SK-N-DZ (cell line): ENCODE measurements at regions not wholly inside any gene's neighbourhood (a gene's known extent, or its start where the extent isn't known, plus 50 kb on each side); places are given as distances from the start of the nearest gene placed in this dataset.

Experiments
- DNase-seq: peaks from one replicate; pipeline ENCODE4 v3.0.0-alpha.2; 2015; ENCODE audit warnings: low spot score

- DNase-seq: no peak
Measured at GRCh38 chr5:81856948-81857928, 106.3 kb upstream of the SSBP2 start.

- no peak for DNase-seq
Measured at GRCh38 chr5:81855591-81855990, 104.7 kb upstream of the SSBP2 start.

- DNase-seq: no peak
Measured at GRCh38 chr5:81854915-81855314, 104.0 kb upstream of the SSBP2 start.

- no peak for DNase-seq
Measured at GRCh38 chr5:81854485-81854884, 103.6 kb upstream of the SSBP2 start.

DNA sequence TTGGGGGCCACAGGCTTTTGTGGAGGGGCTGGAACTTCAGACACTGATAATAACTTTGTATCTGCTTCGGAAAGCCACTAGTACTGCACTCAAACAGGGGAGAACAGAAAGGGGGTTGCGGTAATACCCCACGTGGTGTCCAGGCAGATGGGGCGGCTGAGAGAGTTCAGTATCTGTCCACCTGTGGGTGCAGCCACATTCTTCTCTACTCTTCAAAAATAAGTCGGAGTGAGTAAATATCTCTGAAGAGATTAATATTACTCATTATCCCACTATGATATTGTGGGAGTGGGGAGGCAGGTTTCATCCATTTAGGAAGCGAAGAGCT, 102.1 kb upstream of the SSBP2 start:
- DNase-seq: no peak

- peak; percentile 54 for DNase-seq
Measured at GRCh38 chr5:81852291-81853029, 101.6 kb upstream of the SSBP2 start.

- DNase-seq: peak; percentile 96
Measured at GRCh38 chr5:81851481-81852178, 100.7 kb upstream of the SSBP2 start.

- peak; percentile 22 for DNase-seq
Measured at GRCh38 chr5:81850501-81851357, 99.8 kb upstream of the SSBP2 start.

- DNase-seq: peak; percentile 31
Measured at GRCh38 chr5:81849770-81850367, 99.0 kb upstream of the SSBP2 start.

- DNase-seq: peak; percentile 37
Measured at GRCh38 chr5:81848362-81848880, 97.5 kb upstream of the SSBP2 start.

- DNase-seq: no peak
Measured at GRCh38 chr5:81846301-81846700, 95.4 kb upstream of the SSBP2 start.

- no peak for DNase-seq
Measured at GRCh38 chr5:81843845-81844244, 92.9 kb upstream of the SSBP2 start.

GRCh38 chr5:81842795-81843398, 92.0 kb upstream of the SSBP2 start:
- no peak for DNase-seq

GRCh38 chr5:81839034-81839433, 88.1 kb upstream of the SSBP2 start:
- DNase-seq: no peak

- peak; percentile 61 for DNase-seq
Measured at GRCh38 chr5:81838307-81838906, 87.5 kb upstream of the SSBP2 start.

DNA sequence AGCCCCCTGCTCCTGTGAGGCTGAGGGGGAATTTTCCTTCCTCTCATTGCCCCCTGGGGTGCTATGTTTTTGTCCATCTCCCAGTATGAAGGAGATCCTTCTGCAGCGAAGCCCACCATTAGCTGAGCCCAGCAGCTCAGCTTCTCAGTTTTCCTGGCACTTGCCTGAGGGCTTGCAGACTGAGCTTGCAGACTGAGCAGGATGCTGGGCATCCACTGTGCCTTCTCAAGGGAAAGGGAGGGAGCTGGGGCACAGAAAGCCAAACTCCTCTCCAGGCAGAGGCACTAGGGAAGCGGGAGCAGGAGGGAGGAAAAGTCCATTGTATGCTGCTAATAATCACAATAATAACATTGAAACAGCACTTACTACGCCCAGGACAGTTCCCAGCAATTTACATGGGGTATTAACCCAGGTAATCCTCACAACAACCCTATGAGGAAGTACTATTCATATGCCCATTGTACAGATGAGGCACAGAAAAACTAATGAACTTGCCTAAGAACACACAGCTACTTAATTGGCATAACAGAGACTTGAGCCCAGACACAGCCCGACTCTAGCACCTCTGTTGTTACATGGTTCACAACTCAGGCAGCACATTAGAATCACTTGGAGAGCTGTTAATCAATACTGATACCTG, 86.9 kb upstream of the SSBP2 start:
- no peak for DNase-seq

DNA sequence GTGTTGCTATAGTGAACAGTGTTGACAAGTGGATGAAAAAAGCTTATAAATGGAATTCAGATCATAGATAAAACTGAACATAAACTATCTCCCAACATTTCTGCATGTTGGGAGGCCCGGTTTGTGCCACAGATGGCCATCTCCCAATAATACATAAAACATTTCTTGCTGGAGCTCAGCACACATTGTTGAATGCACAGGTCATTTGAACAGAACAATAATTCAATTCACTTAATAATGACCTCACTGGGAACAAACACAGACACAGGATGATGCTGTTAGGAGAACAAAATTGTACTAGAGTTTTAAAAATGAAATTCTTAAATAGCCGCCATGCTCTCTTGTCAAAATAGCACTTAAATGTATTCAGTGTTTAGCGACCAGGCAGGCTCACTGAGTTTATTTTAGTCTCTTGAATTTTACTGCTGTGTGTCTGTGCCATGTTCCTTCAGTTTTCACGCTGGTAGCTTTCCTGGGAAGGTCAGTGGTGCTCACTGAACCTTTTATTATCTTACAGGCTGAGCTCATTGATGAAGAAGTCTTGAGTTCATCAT, 85.0 kb upstream of the SSBP2 start:
- DNase-seq: no peak

- no peak for DNase-seq
Measured at GRCh38 chr5:81834021-81834660, 83.2 kb upstream of the SSBP2 start.
